OCI-LY1 (cell line): ENCODE measurements at regions not wholly inside any gene's neighbourhood (a gene's known extent, or its start where the extent isn't known, plus 50 kb on each side); places are given as distances from the start of the nearest gene placed in this dataset.
"Not testable (repeated sequence)": the region's sequence is repeated elsewhere in the genome, so short reads cannot be mapped to it uniquely, and the experiment has no call there.

Experiments used
- EZH2 ChIP-seq: fragments of 200-600 bp; sonication (generic), shearing (Covaris generic); IDR thresholded peaks from 2 replicates; pipeline ENCODE4 v1.8.0; 2017; ENCODE audit warnings: borderline replicate concordance, mixed run types, mild to moderate bottlenecking, antibody characterized with exemption, low read length, moderate library complexity, mixed read lengths
- TF ChIP-seq, protein P1 (sequence below): fragments of 200-600 bp; sonication (generic), shearing (Covaris generic); IDR thresholded peaks from 2 replicates; pipeline ENCODE4 v1.5.1; 2017; ENCODE audit warnings: mild to moderate bottlenecking, antibody characterized with exemption, low read length, moderate library complexity, mixed read lengths

DNA sequence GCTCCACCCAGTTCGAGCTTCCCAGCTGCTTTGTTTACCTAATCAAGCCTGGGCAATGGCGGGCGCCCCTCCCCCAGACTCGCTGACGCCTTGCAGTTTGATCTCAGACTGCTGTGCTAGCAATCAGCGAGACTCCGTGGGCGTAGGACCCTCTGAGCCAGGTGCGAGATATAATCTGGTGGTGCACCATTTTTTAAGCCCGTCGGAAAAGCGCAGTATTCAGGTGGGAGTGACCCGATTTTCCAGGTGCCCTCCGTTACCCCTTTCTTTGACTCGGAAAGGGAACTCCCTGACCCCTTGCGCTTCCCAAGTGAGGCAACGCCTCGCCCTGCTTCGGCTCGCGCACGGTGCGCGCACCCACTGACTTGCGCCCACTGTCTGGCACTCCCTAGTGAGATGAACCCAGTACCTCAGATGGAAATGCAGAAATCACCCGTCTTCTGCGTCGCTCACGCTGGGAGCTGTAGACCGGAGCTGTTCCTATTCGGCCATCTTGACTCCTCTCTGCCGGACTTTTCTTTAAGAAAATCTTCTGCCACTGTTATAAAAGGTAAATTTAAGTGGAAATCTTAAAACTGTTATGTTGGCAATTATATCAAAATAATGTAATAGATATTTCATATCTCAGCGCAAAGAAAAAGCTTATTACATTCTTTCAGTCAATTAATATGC, 313.5 kb upstream of the FSIP2 start:
- TF ChIP-seq EZH2, result not testable (repeated sequence)
- TF ChIP-seq, protein P1, sequence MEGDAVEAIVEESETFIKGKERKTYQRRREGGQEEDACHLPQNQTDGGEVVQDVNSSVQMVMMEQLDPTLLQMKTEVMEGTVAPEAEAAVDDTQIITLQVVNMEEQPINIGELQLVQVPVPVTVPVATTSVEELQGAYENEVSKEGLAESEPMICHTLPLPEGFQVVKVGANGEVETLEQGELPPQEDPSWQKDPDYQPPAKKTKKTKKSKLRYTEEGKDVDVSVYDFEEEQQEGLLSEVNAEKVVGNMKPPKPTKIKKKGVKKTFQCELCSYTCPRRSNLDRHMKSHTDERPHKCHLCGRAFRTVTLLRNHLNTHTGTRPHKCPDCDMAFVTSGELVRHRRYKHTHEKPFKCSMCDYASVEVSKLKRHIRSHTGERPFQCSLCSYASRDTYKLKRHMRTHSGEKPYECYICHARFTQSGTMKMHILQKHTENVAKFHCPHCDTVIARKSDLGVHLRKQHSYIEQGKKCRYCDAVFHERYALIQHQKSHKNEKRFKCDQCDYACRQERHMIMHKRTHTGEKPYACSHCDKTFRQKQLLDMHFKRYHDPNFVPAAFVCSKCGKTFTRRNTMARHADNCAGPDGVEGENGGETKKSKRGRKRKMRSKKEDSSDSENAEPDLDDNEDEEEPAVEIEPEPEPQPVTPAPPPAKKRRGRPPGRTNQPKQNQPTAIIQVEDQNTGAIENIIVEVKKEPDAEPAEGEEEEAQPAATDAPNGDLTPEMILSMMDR, result not testable (repeated sequence)
